ENCODE measurements at regions not wholly inside any gene's neighbourhood (a gene's known extent, or its start where the extent isn't known, plus 50 kb on each side); places are given as distances from the start of the nearest gene placed in this dataset.

DNA sequence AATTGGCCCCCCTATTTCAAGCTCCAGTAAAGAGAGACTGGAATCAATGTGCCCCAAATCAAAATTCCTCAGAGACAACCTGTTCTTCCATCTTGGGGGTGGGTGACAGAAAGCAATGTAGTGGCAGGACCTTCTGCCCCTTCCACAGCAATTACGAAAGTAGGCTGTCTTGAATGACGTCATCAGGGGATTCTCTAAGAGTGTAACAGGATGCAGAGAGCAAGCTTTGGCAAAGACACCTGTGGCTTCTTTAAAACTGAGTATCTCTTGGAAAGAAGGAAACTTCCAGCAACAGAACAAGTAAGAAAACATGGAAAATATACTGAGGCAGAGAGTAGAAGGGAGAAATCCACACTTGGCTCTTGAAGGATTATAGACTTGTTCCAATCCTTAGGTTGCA is 247.6 kb upstream of the PDE4D start:
- no peak for ATAC-seq (ENCODE audit: low FRiP score)
- TF ChIP-seq CTCF (IDR thresholded peaks at IDR 0.05), result no peak
- DNase-seq (ENCODE audit: low spot score), result no peak

DNA sequence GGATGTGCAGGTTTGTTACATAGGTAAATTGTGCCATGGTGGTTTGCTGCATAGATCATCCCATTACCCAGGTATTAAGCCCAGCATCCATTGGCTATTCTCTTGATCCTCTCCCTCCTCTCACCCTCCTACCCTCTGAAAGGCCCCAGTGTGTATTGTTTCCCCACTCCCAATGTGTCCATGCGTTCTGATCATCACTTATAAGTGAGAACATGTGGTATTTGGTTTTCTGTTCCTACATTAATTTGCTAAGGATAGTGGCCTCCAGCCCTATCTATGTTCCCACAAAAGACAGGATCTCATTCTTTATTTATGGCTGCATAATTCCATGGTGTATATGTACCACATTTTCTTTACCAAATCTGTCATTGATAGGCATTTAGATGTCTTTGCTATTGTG is 243.3 kb upstream of the PDE4D start:
- no peak for ATAC-seq (ENCODE audit: low FRiP score)
- TF ChIP-seq CTCF (IDR thresholded peaks at IDR 0.05), result no peak
- DNase-seq (ENCODE audit: low spot score), result no peak

DNA sequence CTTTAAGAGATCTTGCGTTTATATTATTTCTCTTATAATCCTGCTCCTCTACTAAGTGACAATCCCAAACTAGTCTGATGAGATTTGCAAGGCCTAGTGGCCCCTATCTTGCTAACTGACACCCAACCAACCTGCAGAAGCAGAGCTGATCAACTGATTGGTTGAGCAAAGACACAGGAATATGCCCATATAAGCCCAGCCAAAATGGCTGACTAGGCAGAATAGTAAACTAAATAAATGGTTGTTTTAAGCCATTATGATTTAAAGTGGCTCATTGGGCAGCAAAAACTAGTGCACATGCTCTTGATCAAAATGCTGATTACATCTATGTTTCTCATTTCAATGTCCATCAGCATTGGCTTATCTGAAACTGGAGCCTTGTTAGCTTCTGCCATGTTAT is 238.0 kb upstream of the PDE4D start:
- ATAC-seq (ENCODE audit: low FRiP score) (no peak), DNase-seq (ENCODE audit: low spot score) (no peak)
- no peak for TF ChIP-seq CTCF (IDR thresholded peaks at IDR 0.05)

DNA sequence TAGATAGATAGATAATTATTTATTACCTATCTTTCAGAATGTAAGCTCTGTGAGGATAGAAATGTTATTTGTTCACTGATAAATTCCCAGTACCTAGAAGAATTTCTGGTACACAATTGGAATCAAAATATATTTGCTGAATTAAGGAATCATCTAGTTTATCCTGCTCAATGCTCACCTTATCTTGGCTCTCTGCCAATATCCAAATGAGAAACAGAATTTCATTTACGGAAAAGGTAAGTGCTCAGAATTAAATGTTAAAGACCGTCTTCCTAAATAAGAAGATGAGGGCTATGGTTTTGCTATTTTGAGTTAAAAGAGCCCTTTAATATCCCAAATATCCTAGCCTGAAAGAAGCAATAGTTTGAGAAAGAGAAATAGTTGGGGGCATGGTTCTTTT is 232.1 kb upstream of the PDE4D start:
- no peak for TF ChIP-seq CTCF (IDR thresholded peaks at IDR 0.05)
- DNase-seq (ENCODE audit: low spot score), result no peak
- no peak for ATAC-seq (ENCODE audit: low FRiP score)

GRCh38 chr5:60102961-60103693 is 209.6 kb upstream of the PDE4D start:
- ATAC-seq (ENCODE audit: low FRiP score) (no peak), DNase-seq (ENCODE audit: low spot score) (no peak)
- no peak for TF ChIP-seq CTCF (IDR thresholded peaks at IDR 0.05)

DNA sequence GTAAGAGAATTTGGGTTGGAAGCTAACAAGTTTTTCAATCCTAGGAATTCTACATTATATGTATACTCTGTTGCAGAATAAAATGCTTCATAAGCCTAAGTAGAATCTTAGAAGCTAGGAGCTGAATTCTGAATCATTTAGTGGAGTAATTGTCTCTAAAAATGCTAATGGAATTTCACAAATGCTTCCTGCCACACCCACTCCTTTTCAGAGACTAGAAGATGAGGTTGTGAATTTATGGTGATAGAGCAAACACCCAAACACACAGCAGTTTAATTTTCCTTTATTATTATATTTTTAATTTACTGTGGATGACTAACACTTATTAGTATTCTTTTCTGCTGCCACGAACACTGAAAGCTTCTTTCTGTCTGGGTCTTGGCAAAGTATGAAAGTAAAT is 208.0 kb upstream of the PDE4D start:
- ATAC-seq (ENCODE audit: low FRiP score) (no peak), DNase-seq (ENCODE audit: low spot score) (no peak)
- no peak for TF ChIP-seq CTCF (IDR thresholded peaks at IDR 0.05)

DNA sequence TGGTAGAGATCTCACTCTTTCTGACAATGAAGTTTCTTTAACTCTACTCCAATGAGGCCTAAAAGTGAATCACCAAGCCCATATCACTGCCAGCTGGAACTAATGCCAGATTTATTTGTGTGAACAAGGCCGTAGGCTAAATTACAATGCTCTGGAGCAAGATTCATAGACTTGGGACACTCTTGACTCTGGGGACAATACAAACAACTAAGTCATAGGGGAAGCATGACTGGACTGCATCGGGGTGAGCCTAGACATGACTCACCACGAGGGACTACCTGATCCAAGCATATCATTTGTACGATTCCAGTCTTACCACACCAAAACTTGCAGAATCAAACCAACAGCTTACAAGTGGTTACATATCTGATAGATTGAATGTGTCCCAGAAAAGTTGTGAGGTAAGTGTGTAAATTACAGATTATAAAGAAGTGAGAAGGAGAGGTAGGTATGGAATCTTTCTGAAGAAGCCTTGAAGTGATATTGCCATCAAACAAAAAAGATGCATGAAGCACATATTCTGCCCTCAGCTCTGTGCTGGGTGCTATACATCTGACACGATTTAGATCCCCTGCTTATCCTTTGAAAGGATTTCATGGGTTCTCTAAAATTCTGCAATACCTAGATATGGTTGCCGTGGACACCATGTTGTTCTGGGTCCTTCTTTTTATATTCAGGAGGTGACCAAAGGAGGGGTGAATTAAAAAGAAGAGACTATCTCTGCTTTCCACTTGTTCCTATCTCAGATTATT is 199.3 kb upstream of the PDE4D start:
- ATAC-seq (ENCODE audit: low FRiP score) (no peak), DNase-seq (ENCODE audit: low spot score) (no peak)
- no peak for TF ChIP-seq CTCF (IDR thresholded peaks at IDR 0.05)

Data from omental fat pad (tissue), 3 donors.